Upper lobe of left lung (tissue), 6 donors: ENCODE measurements at regions not wholly inside any gene's neighbourhood (a gene's known extent, or its start where the extent isn't known, plus 50 kb on each side); places are given as distances from the start of the nearest gene placed in this dataset.

Experiments
- ATAC-seq, 2 donors: fragments of 200-7000 bp; cut with Tn5 transposase; one replicate each; pipeline ENCODE4 v1.9.1; 2022; ENCODE audit warnings: mild to moderate bottlenecking in 2 of 2, moderate library complexity in 2 of 2; ENCODE audit not compliant: low FRiP score in 2 of 2
- DNase-seq, 2 donors: peaks; one replicate each; pipeline ENCODE4 v3.0.0-alpha.2; 2019 to 2020
- H3K27ac ChIP-seq, 4 donors: fragments of 200-600 bp; sonication (generic); one replicate each; pipeline ENCODE4 v1.5.1; 2016 to 2019
- H3K27me3 ChIP-seq, 4 donors: fragments of 200-600 bp; sonication (generic); one replicate each; pipeline ENCODE4 v1.5.1; 2017 to 2019
- H3K36me3 ChIP-seq, 4 donors: fragments of 200-600 bp; sonication (generic); one replicate each; pipeline ENCODE4 v1.5.1; 2016 to 2019
- H3K4me1 ChIP-seq, 4 donors: fragments of 200-600 bp; sonication (generic); one replicate each; pipeline ENCODE4 v1.5.1; 2018 to 2019
- H3K4me3 ChIP-seq, 4 donors: fragments of 200-600 bp; sonication (generic); one replicate each; pipeline ENCODE4 v1.5.1; 2017 to 2019; ENCODE audit warnings: mild to moderate bottlenecking in 2 of 4, moderate library complexity in 1 of 4
- H3K9me3 ChIP-seq, 4 donors: fragments of 200-600 bp; sonication (generic); one replicate each; pipeline ENCODE4 v1.5.1; 2018 to 2019
- EP300 ChIP-seq, 4 donors: sonication (generic); formaldehyde crosslinking; IDR thresholded peaks; one replicate each; pipeline ENCODE4 v1.5.1; 2017; ENCODE audit warnings: antibody characterized with exemption in 4 of 4, control low read depth in 2 of 4
- POLR2A ChIP-seq, 4 donors: fragments of 450-650 bp; IDR thresholded peaks; one replicate each; pipeline ENCODE4 v1.5.1; 2016 to 2017; ENCODE audit warnings: antibody characterized with exemption in 4 of 4, mild to moderate bottlenecking in 2 of 4
- POLR2AphosphoS5 ChIP-seq, 2 donors: sonication (generic); formaldehyde crosslinking; IDR thresholded peaks; one replicate each; pipeline ENCODE4 v1.5.1; 2017; ENCODE audit warnings: antibody characterized with exemption in 2 of 2
- WGBS, 2 donors: methylation state at CpG; one replicate each; pipeline ENCODE4 v1.1.5; 2017 to 2018; 5-methylcytosine and 5-hydroxymethylcytosine counted together
- TF ChIP-seq, protein P1 (sequence below), 6 experiments: fragments of 450-650 bp in 4 of 6; fragments of 200-600 bp in 2 of 6; sonication (generic) in 2 of 6; IDR thresholded peaks; one replicate each; pipeline ENCODE4 v1.5.1; 2016 to 2019; ENCODE audit warnings: antibody characterized with exemption in 6 of 6
- donor health status: DM: no; HTN: no; CAD: no; lungs with moderate emphysema.
- donor health status: DM: no; HTN: yes; CAD: no; lungs with severe emphysema.

DNA sequence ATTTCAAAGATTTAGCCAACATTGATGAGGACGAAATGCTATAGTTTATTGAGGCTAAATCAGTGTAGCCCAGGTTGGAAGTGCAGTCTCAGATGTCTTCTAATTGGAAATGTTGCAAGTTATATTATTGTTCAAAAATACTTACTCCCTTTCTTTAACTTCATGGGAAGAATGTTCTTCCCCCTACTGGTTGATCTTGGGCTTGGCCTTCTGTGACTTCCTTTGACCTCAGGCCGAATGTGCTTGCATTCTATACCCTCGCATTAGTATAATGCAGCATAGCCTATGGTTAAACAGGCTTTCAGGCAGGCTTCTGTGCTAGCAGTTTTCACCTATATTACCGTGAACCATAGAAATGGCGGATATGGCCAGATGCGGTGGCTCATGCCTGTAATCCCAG, 77.3 kb downstream of the RPE65 start:
- Histone ChIP-seq H3K27me3 (no peaks in the 10 kb centered on the region), H3K27ac (no peak overlapping the region), H3K9me3 (no peaks in the 10 kb centered on the region), H3K4me1 (no peaks in the 10 kb centered on the region), H3K4me3 (no peak overlapping the region), H3K36me3 (no peaks in the 10 kb centered on the region)
- WGBS, 2 donors: 92 to 96% methylated on average over 6 of the region's 6 CpGs
- ATAC-seq: no peak
- TF ChIP-seq POLR2AphosphoS5 (IDR thresholded peaks at IDR 0.05) (no peak), POLR2A (IDR thresholded peaks at IDR 0.05) (no peak), EP300 (IDR thresholded peaks at IDR 0.05) (no peak)
- TF ChIP-seq, protein P1, sequence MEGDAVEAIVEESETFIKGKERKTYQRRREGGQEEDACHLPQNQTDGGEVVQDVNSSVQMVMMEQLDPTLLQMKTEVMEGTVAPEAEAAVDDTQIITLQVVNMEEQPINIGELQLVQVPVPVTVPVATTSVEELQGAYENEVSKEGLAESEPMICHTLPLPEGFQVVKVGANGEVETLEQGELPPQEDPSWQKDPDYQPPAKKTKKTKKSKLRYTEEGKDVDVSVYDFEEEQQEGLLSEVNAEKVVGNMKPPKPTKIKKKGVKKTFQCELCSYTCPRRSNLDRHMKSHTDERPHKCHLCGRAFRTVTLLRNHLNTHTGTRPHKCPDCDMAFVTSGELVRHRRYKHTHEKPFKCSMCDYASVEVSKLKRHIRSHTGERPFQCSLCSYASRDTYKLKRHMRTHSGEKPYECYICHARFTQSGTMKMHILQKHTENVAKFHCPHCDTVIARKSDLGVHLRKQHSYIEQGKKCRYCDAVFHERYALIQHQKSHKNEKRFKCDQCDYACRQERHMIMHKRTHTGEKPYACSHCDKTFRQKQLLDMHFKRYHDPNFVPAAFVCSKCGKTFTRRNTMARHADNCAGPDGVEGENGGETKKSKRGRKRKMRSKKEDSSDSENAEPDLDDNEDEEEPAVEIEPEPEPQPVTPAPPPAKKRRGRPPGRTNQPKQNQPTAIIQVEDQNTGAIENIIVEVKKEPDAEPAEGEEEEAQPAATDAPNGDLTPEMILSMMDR (IDR thresholded peaks at IDR 0.05): no peak
- DNase-seq: no peak

DNA sequence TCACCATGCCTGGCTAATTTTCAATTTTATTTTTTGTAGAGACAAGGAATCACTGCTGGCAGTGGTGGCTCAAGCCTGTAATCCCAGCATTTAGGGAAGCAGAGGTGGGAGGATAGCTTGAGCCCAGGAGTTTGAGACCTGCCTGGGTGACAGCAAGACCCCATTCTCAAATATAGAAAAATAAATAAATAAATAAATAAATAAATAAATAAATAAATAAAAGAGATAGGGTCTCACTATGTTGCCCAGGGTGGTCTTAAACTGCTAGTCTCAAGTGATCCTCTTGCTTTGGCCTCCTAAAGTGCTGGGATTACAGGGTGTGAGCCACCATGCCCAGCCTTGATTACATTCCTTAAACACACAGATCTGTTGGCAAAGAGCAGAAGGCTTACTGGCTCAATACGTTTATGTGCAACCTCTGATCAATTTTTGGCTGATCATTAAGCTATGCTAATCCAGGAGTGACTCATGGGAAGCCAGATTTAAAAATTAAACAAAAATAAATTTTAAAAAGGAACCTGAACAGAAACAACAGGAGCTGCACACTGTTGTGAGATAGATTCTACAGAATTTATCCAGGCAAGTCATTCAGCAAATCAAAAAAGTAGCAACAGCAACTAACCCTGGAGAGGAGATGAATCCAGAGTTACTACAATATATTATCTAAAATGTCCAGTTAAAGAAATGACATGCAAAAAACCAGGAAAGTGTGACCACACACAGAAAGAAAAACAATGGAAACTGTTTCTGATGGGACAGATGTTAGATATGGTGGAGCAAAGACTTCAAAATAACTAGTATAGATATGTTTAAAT, 79.4 kb downstream of the RPE65 start:
- no peak overlapping the region for H3K4me3 ChIP-seq
- no peaks in the 10 kb centered on the region for H3K27me3 ChIP-seq
- ATAC-seq (no peak), DNase-seq (no peak)
- 71 to 76% methylated on average over 1 of the region's 1 CpG for WGBS, 2 donors
- H3K36me3 ChIP-seq: no peaks in the 10 kb centered on the region
- no peaks in the 10 kb centered on the region for H3K4me1 ChIP-seq
- no peaks in the 10 kb centered on the region for H3K9me3 ChIP-seq
- H3K27ac ChIP-seq: no peak overlapping the region
- TF ChIP-seq, protein P1 (IDR thresholded peaks at IDR 0.05): no peak
- TF ChIP-seq POLR2A (IDR thresholded peaks at IDR 0.05) (no peak), POLR2AphosphoS5 (IDR thresholded peaks at IDR 0.05) (no peak), EP300 (IDR thresholded peaks at IDR 0.05) (no peak)

DNA sequence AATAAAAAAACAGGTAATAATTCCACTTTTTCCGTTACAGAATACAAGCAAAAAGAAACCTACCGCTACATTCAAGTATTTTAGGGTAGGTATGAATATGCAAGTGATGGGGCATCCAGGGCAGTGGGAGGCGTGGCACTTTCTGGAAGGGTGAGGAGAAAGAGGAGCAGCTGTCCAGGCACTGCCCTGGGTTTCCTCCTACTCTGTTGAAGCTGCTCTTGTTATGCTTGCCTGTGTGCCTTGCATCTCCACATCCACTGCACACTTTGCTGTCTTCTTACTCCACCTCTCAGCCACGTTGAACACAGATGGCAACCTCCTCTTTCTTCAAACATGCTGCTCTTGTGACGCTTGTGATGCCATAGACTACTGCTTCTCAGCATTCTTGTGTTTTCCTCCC, 83.2 kb downstream of the RPE65 start:
- H3K27ac ChIP-seq: no peak overlapping the region
- H3K4me1 ChIP-seq: no peaks in the 10 kb centered on the region
- no peaks in the 10 kb centered on the region for H3K9me3 ChIP-seq
- no peak for TF ChIP-seq EP300 (IDR thresholded peaks at IDR 0.05)
- no peak for TF ChIP-seq POLR2AphosphoS5 (IDR thresholded peaks at IDR 0.05)
- TF ChIP-seq, protein P1 (IDR thresholded peaks at IDR 0.05): no peak
- TF ChIP-seq POLR2A (IDR thresholded peaks at IDR 0.05): no peak
- H3K4me3 ChIP-seq: no peak overlapping the region
- ATAC-seq (no peak), DNase-seq (no peak)
- 77 to 86% methylated on average over 5 of the region's 5 CpGs for WGBS, 2 donors
- no peaks in the 10 kb centered on the region for H3K36me3 ChIP-seq
- no peaks in the 10 kb centered on the region for H3K27me3 ChIP-seq

DNA sequence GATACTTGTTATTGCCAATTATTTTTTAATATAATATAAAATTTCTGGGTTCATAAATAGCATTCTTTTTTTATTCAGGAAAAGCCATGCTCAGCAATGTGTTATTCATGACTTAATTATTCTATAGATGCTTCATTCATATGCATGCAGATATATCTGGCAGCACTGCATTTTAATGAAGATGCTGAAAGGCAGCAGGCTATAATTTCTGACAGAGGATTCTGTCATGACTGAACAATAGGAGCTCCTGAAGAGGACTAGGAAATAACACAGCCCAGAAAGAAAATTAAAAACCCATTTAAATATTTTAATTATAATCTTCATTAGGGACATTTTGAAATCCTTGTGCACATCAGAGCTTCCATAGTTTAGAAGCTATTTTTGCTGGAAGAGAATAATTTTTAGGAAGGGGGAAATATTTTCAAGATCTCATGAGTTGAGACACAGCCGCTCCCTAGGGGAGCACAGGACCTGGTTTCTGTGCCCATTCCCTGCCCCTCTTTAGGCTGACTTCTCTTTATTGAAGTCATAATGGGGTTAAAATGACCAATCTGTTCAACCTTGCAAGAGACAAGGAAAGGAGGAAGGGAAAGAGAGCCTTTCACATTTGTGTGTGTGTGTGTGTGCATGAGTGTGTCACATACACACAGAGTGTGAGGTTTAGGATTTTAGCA, 83.9 kb downstream of the RPE65 start:
- 96 to 100% methylated on average over 1 of the region's 1 CpG for WGBS, 2 donors
- ATAC-seq: no peak
- no peaks in the 10 kb centered on the region for H3K36me3 ChIP-seq
- no peaks in the 10 kb centered on the region for H3K4me1 ChIP-seq
- no peak for TF ChIP-seq POLR2AphosphoS5 (IDR thresholded peaks at IDR 0.05)
- no peak for TF ChIP-seq POLR2A (IDR thresholded peaks at IDR 0.05)
- no peak for TF ChIP-seq EP300 (IDR thresholded peaks at IDR 0.05)
- TF ChIP-seq, protein P1 (IDR thresholded peaks at IDR 0.05): no peak
- H3K27ac ChIP-seq: no peak overlapping the region
- no peaks in the 10 kb centered on the region for H3K9me3 ChIP-seq
- DNase-seq: no peak
- H3K27me3 ChIP-seq: no peaks in the 10 kb centered on the region
- no peak overlapping the region for H3K4me3 ChIP-seq
